ENCODE measurements at regions not wholly inside any gene's neighbourhood (a gene's known extent, or its start where the extent isn't known, plus 50 kb on each side); places are given as distances from the start of the nearest gene placed in this dataset.

DNA sequence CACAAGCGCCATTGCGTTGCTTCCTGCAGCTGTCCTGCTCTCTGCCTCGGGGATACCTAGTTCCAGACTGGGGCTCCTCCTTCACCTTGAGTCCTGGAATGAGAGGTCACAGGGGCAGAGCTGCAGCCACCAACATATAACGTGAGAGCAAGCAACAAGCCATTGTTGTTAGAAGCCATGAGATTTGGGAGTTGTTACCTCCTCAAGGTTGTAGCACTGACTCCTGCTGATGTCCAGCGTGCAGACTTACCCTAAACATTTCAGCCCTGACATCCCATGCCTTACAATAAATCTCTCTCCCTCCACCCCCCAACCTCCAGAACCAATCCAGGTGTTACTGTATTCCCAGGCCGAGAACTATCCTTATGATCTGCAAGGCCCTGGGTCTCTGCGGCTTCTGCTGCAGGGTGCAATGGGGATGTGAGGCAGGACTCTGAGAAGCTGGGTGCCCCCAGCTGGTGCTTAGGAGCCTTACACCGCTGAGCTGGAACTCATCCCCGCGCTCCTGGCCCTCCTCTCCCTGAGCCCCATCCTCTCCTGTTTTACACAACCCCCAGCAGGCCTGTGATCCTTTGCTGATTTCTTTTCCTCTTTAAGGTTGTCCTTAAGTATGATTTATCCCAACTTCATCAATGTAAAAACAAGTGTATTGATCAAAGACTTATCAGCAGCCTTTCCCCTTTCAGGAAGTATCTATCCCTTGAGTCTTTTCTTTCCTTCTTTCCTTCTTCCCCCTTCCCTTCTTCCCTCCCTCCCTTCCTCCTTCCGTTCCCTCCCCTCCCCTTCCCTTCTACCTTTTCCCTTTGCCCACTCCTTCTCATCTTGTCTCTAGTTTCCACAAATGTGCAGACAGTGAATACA, 84.2 kb upstream of the ABHD2 start:
- TF ChIP-seq, protein P1, sequence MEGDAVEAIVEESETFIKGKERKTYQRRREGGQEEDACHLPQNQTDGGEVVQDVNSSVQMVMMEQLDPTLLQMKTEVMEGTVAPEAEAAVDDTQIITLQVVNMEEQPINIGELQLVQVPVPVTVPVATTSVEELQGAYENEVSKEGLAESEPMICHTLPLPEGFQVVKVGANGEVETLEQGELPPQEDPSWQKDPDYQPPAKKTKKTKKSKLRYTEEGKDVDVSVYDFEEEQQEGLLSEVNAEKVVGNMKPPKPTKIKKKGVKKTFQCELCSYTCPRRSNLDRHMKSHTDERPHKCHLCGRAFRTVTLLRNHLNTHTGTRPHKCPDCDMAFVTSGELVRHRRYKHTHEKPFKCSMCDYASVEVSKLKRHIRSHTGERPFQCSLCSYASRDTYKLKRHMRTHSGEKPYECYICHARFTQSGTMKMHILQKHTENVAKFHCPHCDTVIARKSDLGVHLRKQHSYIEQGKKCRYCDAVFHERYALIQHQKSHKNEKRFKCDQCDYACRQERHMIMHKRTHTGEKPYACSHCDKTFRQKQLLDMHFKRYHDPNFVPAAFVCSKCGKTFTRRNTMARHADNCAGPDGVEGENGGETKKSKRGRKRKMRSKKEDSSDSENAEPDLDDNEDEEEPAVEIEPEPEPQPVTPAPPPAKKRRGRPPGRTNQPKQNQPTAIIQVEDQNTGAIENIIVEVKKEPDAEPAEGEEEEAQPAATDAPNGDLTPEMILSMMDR (IDR thresholded peaks at IDR 0.05): no peak
- TF ChIP-seq POLR2A (IDR thresholded peaks at IDR 0.05) (no peak), POLR2AphosphoS5 (IDR thresholded peaks at IDR 0.05) (no peak), EP300 (IDR thresholded peaks at IDR 0.05) (no peak)
